HCT116 (cell line): ENCODE measurements at regions not wholly inside any gene's neighbourhood (a gene's known extent, or its start where the extent isn't known, plus 50 kb on each side); places are given as distances from the start of the nearest gene placed in this dataset.

ENCODE experiments used
- ATAC-seq: fragments of 200-7000 bp; cut with Tn5 transposase; 2 replicates; pipeline ENCODE4 v1.9.1; 2020; ENCODE audit warnings: mild to moderate bottlenecking, moderate library complexity
- BruUV-seq: library from RNA; stranded (reverse); fragments of 400-500 nt; replicated peaks from 2 replicates; lab custom pipeline; 2021; lab: Mats Ljungman, UMichigan
- CTCF ChIA-PET: fragments of 300-600 bp; sonication (Branson Sonifier 250); formaldehyde crosslinking; loops from one replicate; lab custom pipeline; 2021; ENCODE audit warnings: antibody characterized with exemption; lab: Charles Lee
- POLR2A ChIA-PET: fragments of 300-600, 350-600 bp; sonication (Branson Sonifier 250); formaldehyde crosslinking; loops from one replicate; lab custom pipeline; 2021; ENCODE audit warnings: antibody characterized with exemption; lab: Charles Lee
- RAD21 ChIA-PET, 2 experiments: fragments of 300-600 bp; sonication (Branson Sonifier 250); formaldehyde crosslinking; loops; one replicate each; lab custom pipeline; 2023; ENCODE audit warnings: low total read pairs in 2 of 2; ENCODE audit not compliant: uncharacterized antibody in 2 of 2, unreplicated experiment in 2 of 2, low non-redundant PET in 1 of 2; lab: Charles Lee
- DNase-seq: peaks from one replicate; pipeline ENCODE4 v3.0.0-alpha.2; 2010; ENCODE audit warnings: low read depth, low spot score
- H2AFZ ChIP-seq: fragments of 200-600 bp; shearing (Covaris generic), sonication (generic); 2 replicates; pipeline ENCODE4 v1.6.1; 2017; ENCODE audit warnings: low read depth, mixed run types, mixed read lengths, antibody characterized with exemption, low read length; ENCODE audit not compliant: poor library complexity, severe bottlenecking
- H3K27ac ChIP-seq: 2 replicates; pipeline ENCODE4 v1.5.1; 2012; ENCODE audit warnings: low read depth, low read length
- H3K27me3 ChIP-seq: fragments of 200-600 bp; sonication (generic); 2 replicates; pipeline ENCODE4 v1.6.1; 2016; ENCODE audit warnings: mixed run types, low read length, mixed read lengths; ENCODE audit not compliant: insufficient read depth
- H3K36me3 ChIP-seq, 2 experiments: fragments of 200-500 bp in 1 of 2; fragments of 200-600 bp in 1 of 2; sonication (Bioruptor generic) in 1 of 2; sonication (generic) in 1 of 2; 2 replicates each; pipeline versions ENCODE4 v1.5.1 to v1.6.1; 2014 to 2016; ENCODE audit warnings: low read length in 2 of 2, inconsistent platforms in 1 of 2, mixed read lengths in 1 of 2, mixed run types in 1 of 2; ENCODE audit not compliant: insufficient read depth in 2 of 2, control insufficient read depth in 1 of 2
- H3K4me1 ChIP-seq, 2 experiments: fragments of 200-600 bp in 1 of 2; sonication (generic) in 1 of 2; 2 replicates each; pipeline versions ENCODE4 v1.5.1 to v1.6.1; 2012 to 2017; ENCODE audit warnings: low read length in 2 of 2, inconsistent platforms in 1 of 2, mild to moderate bottlenecking in 1 of 2, mixed read lengths in 1 of 2, mixed run types in 1 of 2, moderate library complexity in 1 of 2; ENCODE audit not compliant: insufficient read depth in 2 of 2, control insufficient read depth in 1 of 2
- H3K4me2 ChIP-seq: fragments of 200-600 bp; sonication (generic); 2 replicates; pipeline ENCODE4 v1.6.1; 2017; ENCODE audit warnings: mixed run types, low read length, mixed read lengths
- H3K4me3 ChIP-seq, 2 experiments: fragments of 200-600 bp in 1 of 2; sonication (generic) in 1 of 2; replicated peaks in 1 of 2; 2 replicates each; pipeline ENCODE4 v1.5.1; 2011 to 2016; ENCODE audit warnings: low read length in 2 of 2, control low read depth in 1 of 2, low read depth in 1 of 2, mild to moderate bottlenecking in 1 of 2, mixed read lengths in 1 of 2, mixed run types in 1 of 2
- H3K79me2 ChIP-seq: fragments of 200-600 bp; sonication (generic); 2 replicates; pipeline ENCODE4 v1.6.1; 2017; ENCODE audit warnings: mild to moderate bottlenecking, mixed run types, low read length, moderate library complexity, mixed read lengths; ENCODE audit not compliant: insufficient read depth
- H3K9ac ChIP-seq: fragments of 200-600 bp; sonication (generic); 2 replicates; pipeline ENCODE4 v1.6.1; 2016; ENCODE audit warnings: low read length, mixed read lengths
- H3K9me2 ChIP-seq: fragments of 200-600 bp; sonication (generic), shearing (Covaris generic); 2 replicates; pipeline ENCODE4 v1.6.1; 2017; ENCODE audit warnings: mixed run types, mild to moderate bottlenecking, moderate library complexity; ENCODE audit not compliant: insufficient read depth
- H3K9me3 ChIP-seq, 2 experiments: fragments of 200-500 bp in 1 of 2; fragments of 200-600 bp in 1 of 2; sonication (Bioruptor generic) in 1 of 2; sonication (generic) in 1 of 2; 2 replicates each; pipeline ENCODE4 v1.6.1; 2014 to 2017; ENCODE audit warnings: low read length in 2 of 2, mixed read lengths in 2 of 2, inconsistent platforms in 1 of 2, low read depth in 1 of 2, mild to moderate bottlenecking in 1 of 2, mixed run types in 1 of 2, moderate library complexity in 1 of 2; ENCODE audit not compliant: control insufficient read depth in 1 of 2, insufficient read depth in 1 of 2
- H4K20me1 ChIP-seq: fragments of 200-600 bp; sonication (generic), shearing (Covaris generic); 2 replicates; pipeline ENCODE4 v1.6.1; 2017; ENCODE audit warnings: mixed run types, mild to moderate bottlenecking, moderate library complexity; ENCODE audit not compliant: insufficient read depth
- FOSL1 ChIP-seq: IDR thresholded peaks from 2 replicates; pipeline ENCODE4 v1.6.1; 2012; ENCODE audit warnings: low read depth
- POLR2AphosphoS5 ChIP-seq: IDR thresholded peaks from 2 replicates; pipeline ENCODE4 v1.6.1; 2011; ENCODE audit warnings: mild to moderate bottlenecking, low read depth, low read length, moderate library complexity
- SP1 ChIP-seq: IDR thresholded peaks from 2 replicates; pipeline ENCODE4 v1.6.1; 2012; ENCODE audit warnings: low read depth
- ZNF274 ChIP-seq: fragments of 200-500 bp; sonication (Bioruptor generic); IDR thresholded peaks from 2 replicates; pipeline ENCODE4 v1.6.1; 2014; ENCODE audit warnings: mild to moderate bottlenecking, low read depth, low read length, inconsistent platforms
- intact Hi-C: fragments of 100-400 bp; cut with micrococcal nuclease; formaldehyde crosslinking; loops from 2 replicates; pipeline ENCODE4 v1.10.0; 2022
- TF ChIP-seq, protein P1 (sequence below), 3 experiments: fragments of 200-600 bp in 1 of 3; sonication (generic) in 1 of 3; IDR thresholded peaks in 2 of 3; conservative IDR thresholded peaks in 1 of 3; 2 replicates each; pipeline ENCODE4 v1.5.1; 2012 to 2017; ENCODE audit warnings: low read depth in 2 of 3, low read length in 2 of 3, antibody characterized with exemption in 1 of 3, borderline replicate concordance in 1 of 3, control low read depth in 1 of 3, mild to moderate bottlenecking in 1 of 3, mixed read lengths in 1 of 3, mixed run types in 1 of 3, moderate library complexity in 1 of 3; ENCODE audit not compliant: insufficient read depth in 1 of 3

- Histone ChIP-seq H4K20me1 (no peaks in the 10 kb centered on the region), H3K27ac (no peak overlapping the region), H3K9me2 (no peaks in the 10 kb centered on the region), H3K27me3 (no peaks in the 10 kb centered on the region), H3K9me3 (no peaks in the 10 kb centered on the region), H3K4me2 (no peak overlapping the region), H3K4me1 (no peaks in the 10 kb centered on the region), H2AFZ (no peak overlapping the region), H3K36me3 (no peaks in the 10 kb centered on the region), H3K4me3 (no peak overlapping the region), H3K79me2 (no peaks in the 10 kb centered on the region), H3K9ac (no peak overlapping the region)
- ChIA-PET CTCF (no interaction called here), POLR2A (no interaction called here), RAD21 (no interaction called here)
- intact Hi-C loops, result no loop called here
- BruUV-seq, result no TSS peak
- ATAC-seq (no peak), DNase-seq (no peak)
- TF ChIP-seq, protein P1, sequence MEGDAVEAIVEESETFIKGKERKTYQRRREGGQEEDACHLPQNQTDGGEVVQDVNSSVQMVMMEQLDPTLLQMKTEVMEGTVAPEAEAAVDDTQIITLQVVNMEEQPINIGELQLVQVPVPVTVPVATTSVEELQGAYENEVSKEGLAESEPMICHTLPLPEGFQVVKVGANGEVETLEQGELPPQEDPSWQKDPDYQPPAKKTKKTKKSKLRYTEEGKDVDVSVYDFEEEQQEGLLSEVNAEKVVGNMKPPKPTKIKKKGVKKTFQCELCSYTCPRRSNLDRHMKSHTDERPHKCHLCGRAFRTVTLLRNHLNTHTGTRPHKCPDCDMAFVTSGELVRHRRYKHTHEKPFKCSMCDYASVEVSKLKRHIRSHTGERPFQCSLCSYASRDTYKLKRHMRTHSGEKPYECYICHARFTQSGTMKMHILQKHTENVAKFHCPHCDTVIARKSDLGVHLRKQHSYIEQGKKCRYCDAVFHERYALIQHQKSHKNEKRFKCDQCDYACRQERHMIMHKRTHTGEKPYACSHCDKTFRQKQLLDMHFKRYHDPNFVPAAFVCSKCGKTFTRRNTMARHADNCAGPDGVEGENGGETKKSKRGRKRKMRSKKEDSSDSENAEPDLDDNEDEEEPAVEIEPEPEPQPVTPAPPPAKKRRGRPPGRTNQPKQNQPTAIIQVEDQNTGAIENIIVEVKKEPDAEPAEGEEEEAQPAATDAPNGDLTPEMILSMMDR (IDR thresholded peaks at IDR 0.05 in 2 of 3, conservative IDR thresholded peaks at IDR 0.05 in 1 of 3; ENCODE audit: borderline replicate concordance in 1 of 3, insufficient read depth in 1 of 3, low read depth in 2 of 3, low read length in 2 of 3), result no peak
- no peak for TF ChIP-seq ZNF274
- no peak for TF ChIP-seq SP1
Measured at GRCh38 chr20:48205786-48206185, 420.5 kb upstream of the SULF2 start.

DNA sequence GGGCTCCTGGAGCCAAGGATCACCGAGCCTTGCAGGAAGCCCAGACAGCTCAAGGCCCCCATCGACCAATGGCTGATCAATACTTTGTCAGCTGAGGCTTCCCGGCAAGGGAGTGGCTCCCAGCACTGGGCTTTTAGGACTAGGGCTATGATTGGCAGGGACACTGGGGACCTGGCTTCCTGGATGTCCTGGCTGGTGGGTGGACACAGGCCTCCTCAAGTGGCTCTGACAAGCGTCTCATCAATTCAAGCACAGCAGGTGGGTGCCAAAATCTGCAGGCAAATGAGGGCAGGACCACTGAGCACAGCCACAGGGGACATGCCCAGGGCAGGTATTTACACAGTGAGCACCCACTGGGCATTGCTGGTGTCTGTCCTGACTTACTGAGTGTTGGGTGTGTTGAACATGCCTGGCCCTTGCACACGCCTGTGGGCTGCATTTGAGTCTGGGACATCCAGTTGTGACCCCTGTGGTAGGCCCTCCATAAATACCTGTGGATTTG is 420.1 kb upstream of the SULF2 start:
- H2AFZ ChIP-seq, result no peak overlapping the region
- ATAC-seq, result no peak

More for the DNA sequence above, 420.1 kb upstream of the SULF2 start:
- no peak overlapping the region for H3K9ac ChIP-seq
- BruUV-seq, result no TSS peak
- H3K9me3 ChIP-seq, result no peaks in the 10 kb centered on the region
- RAD21 ChIA-PET, result no interaction called here
- H4K20me1 ChIP-seq, result no peaks in the 10 kb centered on the region
- DNase-seq, result no peak
- no peaks in the 10 kb centered on the region for H3K27me3 ChIP-seq
- H3K4me1 ChIP-seq, result no peaks in the 10 kb centered on the region
- H3K4me3 ChIP-seq, result no peak overlapping the region
- TF ChIP-seq FOSL1 (no peak), POLR2AphosphoS5 (no peak)
- no peak overlapping the region for H3K4me2 ChIP-seq
- H3K27ac ChIP-seq, result no peak overlapping the region
- intact Hi-C loops, result no loop called here
- no peaks in the 10 kb centered on the region for H3K36me3 ChIP-seq
- POLR2A ChIA-PET, result no interaction called here
- no peaks in the 10 kb centered on the region for H3K79me2 ChIP-seq
- CTCF ChIA-PET, result no interaction called here
- H3K9me2 ChIP-seq, result no peaks in the 10 kb centered on the region
